ENCODE measurements at regions not wholly inside any gene's neighbourhood (a gene's known extent, or its start where the extent isn't known, plus 50 kb on each side); places are given as distances from the start of the nearest gene placed in this dataset.
"Not testable (repeated sequence)": the region's sequence is repeated elsewhere in the genome, so short reads cannot be mapped to it uniquely, and the experiment has no call there.

GRCh38 chr1:182003953-182004586 is 57.4 kb downstream of the ZNF648 start:
- DNase-seq: peak; percentile 74

GRCh38 chr1:182003025-182003725 is 58.3 kb downstream of the ZNF648 start:
- DNase-seq: no peak

GRCh38 chr1:182002570-182002969 is 58.9 kb downstream of the ZNF648 start:
- no peak for DNase-seq

- DNase-seq: no peak
Observed at GRCh38 chr1:181998858-181999257, 62.7 kb downstream of the ZNF648 start.

- DNase-seq: no peak
Observed at GRCh38 chr1:181992072-181992471, 69.4 kb downstream of the ZNF648 start.

GRCh38 chr1:181990728-181991127 is 70.8 kb downstream of the ZNF648 start:
- DNase-seq: no peak

- DNase-seq: no peak
Observed at GRCh38 chr1:181989261-181989920, 72.1 kb downstream of the ZNF648 start.

- DNase-seq: no peak
Observed at GRCh38 chr1:181987996-181988395, 73.5 kb downstream of the ZNF648 start.

- no peak for DNase-seq
Observed at GRCh38 chr1:181987334-181987895, 74.1 kb downstream of the ZNF648 start.

GRCh38 chr1:181986907-181987305 is 74.6 kb downstream of the ZNF648 start:
- DNase-seq: no peak

GRCh38 chr1:181985936-181986906 is 75.3 kb downstream of the ZNF648 start:
- DNase-seq: peak; percentile 10

GRCh38 chr1:181985281-181985680 is 76.2 kb downstream of the ZNF648 start:
- no peak for DNase-seq

- no peak for DNase-seq
Observed at GRCh38 chr1:181984006-181984405, 77.5 kb downstream of the ZNF648 start.

- no peak for DNase-seq
Observed at GRCh38 chr1:181981821-181982220, 79.7 kb downstream of the ZNF648 start.

- no peak for DNase-seq
Observed at GRCh38 chr1:181972256-181972655, 89.3 kb downstream of the ZNF648 start.

- DNase-seq: no peak
Observed at GRCh38 chr1:181971424-181971823, 90.1 kb downstream of the ZNF648 start.

- no peak for DNase-seq
Observed at GRCh38 chr1:181969902-181970301, 91.6 kb downstream of the ZNF648 start.

GRCh38 chr1:181954696-181955095 is 106.8 kb downstream of the ZNF648 start:
- not testable (repeated sequence) for DNase-seq

GRCh38 chr1:181954178-181954577 is 107.3 kb downstream of the ZNF648 start:
- not testable (repeated sequence) for DNase-seq

GRCh38 chr1:181953596-181953995 is 107.9 kb downstream of the ZNF648 start:
- DNase-seq: no peak

GRCh38 chr1:181951213-181951612 is 110.3 kb downstream of the ZNF648 start:
- no peak for DNase-seq

- DNase-seq: no peak
Observed at GRCh38 chr1:181949500-181949899, 112.0 kb downstream of the ZNF648 start.

- no peak for DNase-seq
Observed at GRCh38 chr1:181948372-181948771, 113.1 kb downstream of the ZNF648 start.

All from NCI-H82 (cell line).